ENCODE measurements at regions not wholly inside any gene's neighbourhood (a gene's known extent, or its start where the extent isn't known, plus 50 kb on each side); places are given as distances from the start of the nearest gene placed in this dataset.

GRCh38 chr7:22676385-22676784 lies 50.6 kb upstream of the IL6 start:
- Histone ChIP-seq H2AFZ (ENCODE audit: low read length, unreplicated experiment) (peak overlapping the region; percentile 35), H3K27me3 (ENCODE audit: insufficient read depth, low read length) (no peaks in the 10 kb centered on the region), H3K4me3 (ENCODE audit: low read depth, low read length) (no peak overlapping the region), H3K27ac (ENCODE audit: low read depth, low read length) (peak overlapping the region; percentile 2; the same call in 1 of the 2 replicates), H3K79me2 (ENCODE audit: control insufficient read depth, insufficient read depth, low read length, unreplicated experiment) (no peaks in the 10 kb centered on the region), H3K36me3 (ENCODE audit: insufficient read depth, low read length) (no peaks in the 10 kb centered on the region), H3K4me1 (ENCODE audit: control insufficient read depth, insufficient read depth, low read length, unreplicated experiment) (peaks cover 29% of the 10 kb centered on the region)

DNA sequence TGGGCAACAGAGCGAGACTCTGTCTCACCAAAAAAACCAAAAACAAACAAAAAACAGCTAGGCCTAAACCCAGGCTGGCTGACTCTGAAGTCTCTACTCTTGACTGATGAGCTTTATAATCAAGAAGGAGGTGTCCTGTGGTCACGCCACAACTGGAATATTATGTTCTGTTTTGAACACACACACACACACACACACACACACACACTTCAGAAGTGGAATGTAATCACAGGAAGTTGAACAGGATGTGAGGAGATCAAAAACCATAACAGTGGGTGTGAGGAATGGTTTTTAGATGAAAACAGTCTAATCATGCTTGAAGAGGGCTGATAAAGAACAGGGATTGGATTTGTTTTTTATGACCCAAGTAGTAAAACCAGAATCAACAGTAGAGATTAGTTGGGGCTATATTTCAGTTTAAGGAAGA lies 51.1 kb upstream of the IL6 start:
- no peak overlapping the region for H3K4me3 ChIP-seq (ENCODE audit: low read depth, low read length)
- no peaks in the 10 kb centered on the region for H3K79me2 ChIP-seq (ENCODE audit: control insufficient read depth, insufficient read depth, low read length, unreplicated experiment)
- H3K27ac ChIP-seq (ENCODE audit: low read depth, low read length), result peak overlapping the region; percentile 2; the same call in 1 of the 2 replicates
- H2AFZ ChIP-seq (ENCODE audit: low read length, unreplicated experiment), result peak overlapping the region; percentile 35
- peaks cover 33% of the 10 kb centered on the region for H3K4me1 ChIP-seq (ENCODE audit: control insufficient read depth, insufficient read depth, low read length, unreplicated experiment)
- no peaks in the 10 kb centered on the region for H3K27me3 ChIP-seq (ENCODE audit: insufficient read depth, low read length)
- no peaks in the 10 kb centered on the region for H3K36me3 ChIP-seq (ENCODE audit: insufficient read depth, low read length)

- H3K4me1 ChIP-seq (ENCODE audit: control insufficient read depth, insufficient read depth, low read length, unreplicated experiment), result peaks cover 36% of the 10 kb centered on the region
- H2AFZ ChIP-seq (ENCODE audit: low read length, unreplicated experiment), result no peak overlapping the region
- H3K27ac ChIP-seq (ENCODE audit: low read depth, low read length), result no peak overlapping the region
- H3K4me3 ChIP-seq (ENCODE audit: low read depth, low read length), result no peak overlapping the region
- no peaks in the 10 kb centered on the region for H3K36me3 ChIP-seq (ENCODE audit: insufficient read depth, low read length)
- H3K27me3 ChIP-seq (ENCODE audit: insufficient read depth, low read length), result no peaks in the 10 kb centered on the region
- H3K79me2 ChIP-seq (ENCODE audit: control insufficient read depth, insufficient read depth, low read length, unreplicated experiment), result no peaks in the 10 kb centered on the region
These were observed 51.6 kb upstream of the IL6 start for GRCh38 chr7:22675421-22675820.

DNA sequence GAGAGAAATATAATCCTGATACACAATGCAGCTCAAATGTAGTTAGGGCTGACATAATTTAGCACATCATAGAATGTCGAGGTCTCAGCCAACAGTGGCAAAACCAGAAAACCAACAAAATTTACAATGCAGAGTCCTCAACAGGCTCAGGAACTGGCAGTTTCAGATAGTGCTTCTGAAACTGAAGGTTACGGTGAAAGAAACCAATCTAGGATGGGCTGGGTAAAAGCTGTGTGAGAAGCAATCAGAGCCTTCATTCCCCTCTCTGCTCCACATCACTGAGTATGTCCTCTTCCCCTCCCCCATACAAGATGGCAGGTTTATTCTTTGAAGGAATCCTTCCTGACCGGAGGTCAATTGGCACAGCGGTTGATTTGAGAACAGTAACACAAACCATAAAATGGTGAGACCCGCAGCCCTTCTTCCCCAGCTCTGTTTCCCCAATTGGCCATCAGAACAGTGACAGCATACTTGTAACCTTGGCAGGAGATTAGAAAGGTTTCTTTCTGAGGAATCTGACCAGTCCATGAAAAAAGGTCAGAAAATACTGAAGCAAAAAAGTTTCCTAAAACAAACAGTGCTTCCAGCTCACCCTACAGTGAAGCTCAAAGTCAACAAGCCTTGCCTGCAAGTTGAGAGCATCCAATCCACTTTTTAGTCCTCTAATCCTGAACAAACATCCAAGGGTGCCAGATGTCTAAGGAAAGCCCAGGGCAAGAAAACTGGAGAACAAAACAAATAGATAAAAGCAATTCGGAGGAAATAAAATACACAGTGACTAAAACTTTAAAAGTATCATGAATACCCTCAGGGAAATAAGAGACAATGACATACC lies 53.9 kb upstream of the IL6 start:
- Histone ChIP-seq H3K27ac (ENCODE audit: low read depth, low read length) (no peak overlapping the region), H3K36me3 (ENCODE audit: insufficient read depth, low read length) (no peaks in the 10 kb centered on the region), H3K4me1 (ENCODE audit: control insufficient read depth, insufficient read depth, low read length, unreplicated experiment) (peaks cover 48% of the 10 kb centered on the region), H3K4me3 (ENCODE audit: low read depth, low read length) (no peak overlapping the region), H3K27me3 (ENCODE audit: insufficient read depth, low read length) (no peaks in the 10 kb centered on the region), H3K79me2 (ENCODE audit: control insufficient read depth, insufficient read depth, low read length, unreplicated experiment) (no peaks in the 10 kb centered on the region), H2AFZ (ENCODE audit: low read length, unreplicated experiment) (no peak overlapping the region)

- Histone ChIP-seq H3K4me3 (ENCODE audit: low read depth, low read length) (no peak overlapping the region), H3K36me3 (ENCODE audit: insufficient read depth, low read length) (no peaks in the 10 kb centered on the region), H2AFZ (ENCODE audit: low read length, unreplicated experiment) (peak overlapping the region; percentile 5), H3K79me2 (ENCODE audit: control insufficient read depth, insufficient read depth, low read length, unreplicated experiment) (no peaks in the 10 kb centered on the region), H3K27me3 (ENCODE audit: insufficient read depth, low read length) (no peaks in the 10 kb centered on the region), H3K27ac (ENCODE audit: low read depth, low read length) (peak overlapping the region; percentile 49; the same call in 1 of the 2 replicates), H3K4me1 (ENCODE audit: control insufficient read depth, insufficient read depth, low read length, unreplicated experiment) (peaks cover 58% of the 10 kb centered on the region)
These were observed 55.7 kb upstream of the IL6 start for GRCh38 chr7:22671177-22671879.

GRCh38 chr7:22670422-22670815 lies 56.6 kb upstream of the IL6 start:
- H2AFZ ChIP-seq (ENCODE audit: low read length, unreplicated experiment), result no peak overlapping the region
- no peak overlapping the region for H3K4me3 ChIP-seq (ENCODE audit: low read depth, low read length)
- no peaks in the 10 kb centered on the region for H3K79me2 ChIP-seq (ENCODE audit: control insufficient read depth, insufficient read depth, low read length, unreplicated experiment)
- no peaks in the 10 kb centered on the region for H3K27me3 ChIP-seq (ENCODE audit: insufficient read depth, low read length)
- H3K36me3 ChIP-seq (ENCODE audit: insufficient read depth, low read length), result no peaks in the 10 kb centered on the region
- H3K27ac ChIP-seq (ENCODE audit: low read depth, low read length), result no peak overlapping the region; the same call in 1 of the 2 replicates
- H3K4me1 ChIP-seq (ENCODE audit: control insufficient read depth, insufficient read depth, low read length, unreplicated experiment), result peaks cover 54% of the 10 kb centered on the region

DNA sequence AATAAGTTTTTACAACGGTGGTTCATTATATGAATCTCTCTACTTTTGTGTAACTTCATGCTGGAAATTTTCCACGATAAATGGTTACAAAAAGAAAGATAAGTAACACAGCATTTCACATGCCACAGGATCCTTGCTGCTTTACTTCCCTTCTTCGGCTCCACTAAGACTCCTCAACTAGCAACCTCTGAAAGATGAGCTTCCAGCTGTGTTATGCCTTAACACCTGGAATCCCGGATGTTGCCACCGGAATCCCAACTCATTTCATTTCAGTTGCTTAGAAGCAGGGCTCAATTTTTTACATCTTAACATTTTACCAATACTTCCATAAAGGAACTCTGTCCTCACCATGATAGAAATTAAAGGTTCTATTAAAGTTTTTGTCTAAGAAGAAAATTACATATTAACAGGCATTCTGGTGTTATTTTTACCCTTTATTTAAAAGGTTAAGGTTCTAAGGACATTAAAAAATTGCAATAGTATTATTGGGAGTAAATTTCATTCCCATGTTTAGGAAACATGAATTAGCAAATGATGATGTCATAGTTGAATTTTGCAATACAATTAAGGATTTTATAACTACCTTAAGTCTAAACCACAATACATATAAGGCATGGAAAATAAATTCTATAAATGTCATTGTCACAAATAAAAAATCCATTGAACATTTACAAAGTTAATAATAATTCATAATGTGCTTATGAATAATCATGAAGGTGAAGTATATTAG lies 57.1 kb upstream of the IL6 start:
- H3K27me3 ChIP-seq (ENCODE audit: insufficient read depth, low read length), result no peaks in the 10 kb centered on the region
- H3K36me3 ChIP-seq (ENCODE audit: insufficient read depth, low read length), result no peaks in the 10 kb centered on the region
- H3K4me3 ChIP-seq (ENCODE audit: low read depth, low read length), result no peak overlapping the region
- H3K79me2 ChIP-seq (ENCODE audit: control insufficient read depth, insufficient read depth, low read length, unreplicated experiment), result no peaks in the 10 kb centered on the region
- H3K4me1 ChIP-seq (ENCODE audit: control insufficient read depth, insufficient read depth, low read length, unreplicated experiment), result peaks cover 51% of the 10 kb centered on the region
- no peak overlapping the region for H2AFZ ChIP-seq (ENCODE audit: low read length, unreplicated experiment)
- H3K27ac ChIP-seq (ENCODE audit: low read depth, low read length), result no peak overlapping the region

GRCh38 chr7:22668971-22669401 lies 58.0 kb upstream of the IL6 start:
- Histone ChIP-seq H3K4me3 (ENCODE audit: low read depth, low read length) (no peak overlapping the region), H3K27me3 (ENCODE audit: insufficient read depth, low read length) (no peaks in the 10 kb centered on the region), H3K27ac (ENCODE audit: low read depth, low read length) (peak overlapping the region; percentile 94; the same call in 1 of the 2 replicates), H3K79me2 (ENCODE audit: control insufficient read depth, insufficient read depth, low read length, unreplicated experiment) (no peaks in the 10 kb centered on the region), H3K36me3 (ENCODE audit: insufficient read depth, low read length) (no peaks in the 10 kb centered on the region), H2AFZ (ENCODE audit: low read length, unreplicated experiment) (no peak overlapping the region), H3K4me1 (ENCODE audit: control insufficient read depth, insufficient read depth, low read length, unreplicated experiment) (peaks cover 52% of the 10 kb centered on the region)

GRCh38 chr7:22667562-22668239 lies 59.3 kb upstream of the IL6 start:
- no peaks in the 10 kb centered on the region for H3K27me3 ChIP-seq (ENCODE audit: insufficient read depth, low read length)
- no peaks in the 10 kb centered on the region for H3K79me2 ChIP-seq (ENCODE audit: control insufficient read depth, insufficient read depth, low read length, unreplicated experiment)
- H3K4me1 ChIP-seq (ENCODE audit: control insufficient read depth, insufficient read depth, low read length, unreplicated experiment), result peaks cover 65% of the 10 kb centered on the region
- peak overlapping the region; percentile 9; the same call in 1 of the 2 replicates for H3K4me3 ChIP-seq (ENCODE audit: low read depth, low read length)
- no peaks in the 10 kb centered on the region for H3K36me3 ChIP-seq (ENCODE audit: insufficient read depth, low read length)
- H2AFZ ChIP-seq (ENCODE audit: low read length, unreplicated experiment), result peak overlapping the region; percentile 6
- peak overlapping the region; percentile 94 for H3K27ac ChIP-seq (ENCODE audit: low read depth, low read length)

DNA sequence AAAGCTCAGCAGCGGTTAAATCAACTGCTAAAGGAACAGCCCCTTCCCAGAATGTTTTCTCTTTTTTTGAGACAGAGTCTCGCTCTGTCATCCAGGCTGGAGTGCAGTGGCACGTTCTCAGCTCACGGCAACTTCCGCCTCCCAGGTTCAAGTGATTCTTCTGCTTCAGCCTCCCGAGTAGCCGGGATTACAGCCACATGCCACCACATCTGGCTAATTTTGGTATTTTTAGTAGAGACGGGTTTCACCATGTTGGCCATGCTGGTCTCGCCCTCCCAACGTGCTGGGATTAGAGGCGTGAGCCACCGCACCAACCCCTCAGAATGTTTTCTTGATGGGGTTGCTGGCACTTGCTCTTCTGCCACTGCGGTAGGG lies 59.8 kb upstream of the IL6 start:
- Histone ChIP-seq H3K27me3 (ENCODE audit: insufficient read depth, low read length) (no peaks in the 10 kb centered on the region), H2AFZ (ENCODE audit: low read length, unreplicated experiment) (no peak overlapping the region), H3K4me1 (ENCODE audit: control insufficient read depth, insufficient read depth, low read length, unreplicated experiment) (peaks cover 69% of the 10 kb centered on the region), H3K36me3 (ENCODE audit: insufficient read depth, low read length) (no peaks in the 10 kb centered on the region), H3K27ac (ENCODE audit: low read depth, low read length) (peak overlapping the region; percentile 94), H3K79me2 (ENCODE audit: control insufficient read depth, insufficient read depth, low read length, unreplicated experiment) (no peaks in the 10 kb centered on the region), H3K4me3 (ENCODE audit: low read depth, low read length) (peak overlapping the region; percentile 9; the same call in 1 of the 2 replicates)

Measured in ACC112 (cell line).